ENCODE measurements at regions not wholly inside any gene's neighbourhood (a gene's known extent, or its start where the extent isn't known, plus 50 kb on each side); places are given as distances from the start of the nearest gene placed in this dataset.
"Not testable (repeated sequence)": the region's sequence is repeated elsewhere in the genome, so short reads cannot be mapped to it uniquely, and the experiment has no call there.

DNA sequence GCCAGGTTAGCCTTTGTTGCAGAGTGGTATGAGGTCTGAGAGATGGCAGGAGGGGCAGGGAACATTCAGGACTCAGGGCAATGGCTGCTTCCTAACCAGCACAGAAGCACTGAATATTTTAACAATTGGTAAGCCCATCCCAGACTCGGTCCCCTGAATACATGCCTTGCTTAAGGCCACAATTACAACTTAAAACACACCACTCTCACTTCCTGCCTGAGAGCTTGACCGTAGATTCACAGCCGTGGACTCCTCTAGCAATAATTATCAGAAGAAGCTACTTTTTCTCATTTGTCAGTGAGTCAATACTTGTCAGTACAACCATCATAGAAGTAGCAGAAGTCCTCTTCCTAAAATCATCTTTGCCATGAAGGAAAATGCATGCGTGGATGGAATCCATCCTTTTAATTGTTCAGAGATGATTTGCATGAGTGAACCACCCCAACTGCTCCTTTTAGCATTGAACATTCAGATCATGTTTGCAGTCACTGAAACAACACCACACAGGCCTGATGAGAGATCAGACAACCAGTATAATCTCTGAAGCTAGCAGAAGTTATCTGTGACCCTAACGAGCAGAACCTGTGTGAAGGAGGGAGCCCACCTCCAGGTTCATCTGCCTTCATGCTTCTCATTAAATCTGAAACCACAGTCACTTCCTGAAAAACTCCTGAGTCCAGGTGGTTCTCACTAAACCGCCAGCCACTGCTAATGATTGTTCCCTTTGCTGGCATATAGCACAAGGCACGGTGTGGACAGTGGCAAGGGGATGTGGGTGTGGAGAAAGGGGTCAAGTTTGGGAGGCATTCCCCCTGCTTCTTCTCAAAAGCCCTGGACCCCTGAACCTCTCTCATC lies 333.9 kb upstream of the CNR1 start:
- DNase-seq (ENCODE audit: low read depth) = no peak

DNA sequence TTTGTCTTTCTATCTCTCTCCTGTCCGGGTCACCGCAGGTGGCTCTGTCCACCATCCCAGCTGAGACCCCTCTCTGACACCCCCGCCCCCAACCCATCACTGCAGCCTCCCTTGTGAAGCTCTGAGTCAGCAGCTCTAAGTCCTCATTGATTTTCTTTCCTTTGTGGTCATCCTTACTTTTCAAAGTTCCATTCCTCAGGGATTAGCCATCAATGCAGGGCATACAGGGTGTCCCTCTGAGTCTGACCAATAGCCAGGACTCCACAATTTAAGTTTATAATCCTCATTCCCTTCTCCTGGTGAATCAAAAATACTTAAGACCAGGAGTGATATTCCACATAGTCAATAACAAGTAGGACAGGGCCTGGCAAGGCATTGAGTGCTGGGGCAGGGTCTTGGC lies 333.3 kb upstream of the CNR1 start:
- DNase-seq (ENCODE audit: low read depth) = no peak

DNA sequence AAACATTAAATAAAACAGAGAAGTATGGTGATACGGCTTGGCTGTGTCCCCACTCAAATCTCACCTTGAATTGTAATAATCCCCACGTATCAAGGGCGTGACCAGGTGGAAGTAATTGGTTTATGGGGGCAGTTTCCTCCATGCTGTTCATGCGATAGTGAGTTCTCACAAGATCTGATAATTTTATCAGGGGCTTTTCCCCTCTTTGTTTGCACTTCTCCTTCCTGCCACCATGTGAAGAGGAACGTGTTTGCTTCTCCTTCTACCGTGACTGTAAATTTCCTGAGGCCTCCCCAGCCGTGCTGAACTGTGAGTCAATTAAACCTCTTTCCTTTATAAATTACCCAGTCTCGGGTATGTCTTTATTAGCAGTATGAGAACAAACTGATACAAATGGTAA lies 331.3 kb upstream of the CNR1 start:
- DNase-seq (ENCODE audit: low read depth) = not testable (repeated sequence)

DNA sequence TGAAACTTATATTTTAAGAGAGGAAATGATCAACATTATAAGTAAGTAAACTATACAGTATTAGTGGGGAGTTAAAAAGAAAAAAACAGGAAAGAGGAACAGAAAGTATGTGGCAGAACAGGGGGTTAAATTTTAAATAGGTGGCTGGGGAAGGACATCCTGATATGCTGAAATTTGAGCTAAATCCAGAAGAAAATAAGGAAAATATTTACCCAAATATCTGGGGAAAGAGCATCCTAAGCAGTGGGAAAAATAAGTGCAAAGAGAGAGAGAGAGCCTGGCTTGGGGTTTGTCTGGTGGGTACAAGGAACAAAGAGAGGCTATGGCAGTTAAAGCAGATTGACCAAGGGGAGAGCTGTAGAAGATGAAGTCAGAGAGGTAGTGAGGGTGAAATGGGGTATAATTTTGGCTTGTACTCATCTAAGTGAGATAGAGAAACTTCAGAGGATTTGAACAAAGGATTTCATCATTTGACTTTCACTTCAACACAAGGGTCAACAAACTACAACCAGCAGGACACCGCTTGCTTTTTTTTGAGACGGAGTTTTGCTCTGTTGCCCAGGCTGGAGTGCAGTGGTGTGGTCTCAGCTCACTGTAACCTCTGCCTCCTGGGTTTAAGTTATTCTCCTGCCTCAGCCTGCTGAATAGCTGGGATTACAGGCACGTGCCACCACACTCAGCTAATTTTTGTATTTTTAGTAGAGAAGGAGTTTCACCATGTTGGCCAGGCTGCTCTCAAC lies 328.4 kb upstream of the CNR1 start:
- DNase-seq (ENCODE audit: low read depth) = no peak

- no peak for DNase-seq (ENCODE audit: low read depth)
Measured at GRCh38 chr6:88493717-88494116, 327.6 kb upstream of the CNR1 start.

DNA sequence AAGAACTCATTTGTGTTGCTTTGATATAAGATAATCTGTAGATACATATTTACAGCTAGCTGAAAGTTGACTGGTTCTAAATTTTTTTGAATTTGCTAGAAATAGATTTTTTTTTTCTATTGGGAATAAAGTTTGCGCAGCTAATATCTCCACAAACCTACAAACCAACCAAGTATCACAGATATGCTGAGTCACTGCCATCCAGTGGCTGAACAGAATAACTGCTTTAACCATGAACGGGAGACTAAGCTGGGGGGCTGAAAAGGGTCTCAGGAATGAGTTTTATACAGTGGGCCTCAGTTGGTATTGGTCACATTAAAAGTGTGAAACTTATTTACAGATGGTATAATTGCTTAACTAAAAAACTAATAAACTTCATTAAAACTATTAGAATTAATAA lies 326.7 kb upstream of the CNR1 start:
- no peak for DNase-seq (ENCODE audit: low read depth)

DNA sequence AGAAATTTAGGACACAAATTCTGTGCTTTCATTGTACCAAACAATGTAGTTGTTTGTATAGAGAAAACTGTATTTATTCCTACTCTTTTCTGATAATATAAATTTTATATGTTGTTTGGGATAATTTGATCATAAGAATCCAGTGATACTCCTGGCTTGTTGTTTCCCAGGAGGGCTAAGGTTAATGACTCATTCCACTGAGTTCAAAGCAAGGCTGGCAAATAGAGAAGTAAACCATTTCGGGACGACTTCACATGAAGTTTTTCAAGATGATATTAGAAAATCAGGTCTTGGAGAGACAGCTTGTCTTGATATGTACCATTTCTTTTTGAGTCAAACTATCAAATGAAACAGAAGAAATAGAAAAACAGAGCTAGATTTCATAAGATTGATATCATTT lies 326.1 kb upstream of the CNR1 start:
- DNase-seq (ENCODE audit: low read depth) = no peak

DNA sequence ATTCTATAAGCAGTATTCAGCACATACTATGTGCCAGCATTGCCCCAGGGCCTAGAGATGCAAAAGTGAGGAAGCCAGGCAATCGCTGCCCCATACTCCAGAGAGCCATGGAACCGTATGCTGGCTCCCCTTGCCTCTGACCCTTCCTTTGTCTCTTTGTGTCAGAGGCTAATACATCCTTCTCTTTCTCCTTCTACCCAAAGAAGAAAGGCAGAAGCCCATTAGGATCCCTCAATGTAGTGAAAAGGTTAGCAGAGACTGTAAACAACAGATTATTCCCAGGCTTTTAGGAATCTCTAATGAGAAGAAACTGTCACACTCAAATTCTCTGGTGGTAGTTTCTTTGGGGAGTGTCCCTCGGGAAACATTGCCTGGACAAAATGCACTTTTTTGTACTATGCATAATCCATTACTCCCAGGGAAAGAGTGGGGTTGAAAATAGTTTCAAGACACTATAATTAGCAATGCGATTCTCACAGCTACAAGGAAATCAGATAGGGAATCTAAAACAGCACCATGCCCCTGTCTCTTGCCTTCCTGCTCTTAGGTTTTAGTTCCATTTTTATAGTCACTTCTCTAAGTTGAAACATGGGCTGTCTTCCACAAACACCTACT lies 325.2 kb upstream of the CNR1 start:
- DNase-seq (ENCODE audit: low read depth) = no peak

DNA sequence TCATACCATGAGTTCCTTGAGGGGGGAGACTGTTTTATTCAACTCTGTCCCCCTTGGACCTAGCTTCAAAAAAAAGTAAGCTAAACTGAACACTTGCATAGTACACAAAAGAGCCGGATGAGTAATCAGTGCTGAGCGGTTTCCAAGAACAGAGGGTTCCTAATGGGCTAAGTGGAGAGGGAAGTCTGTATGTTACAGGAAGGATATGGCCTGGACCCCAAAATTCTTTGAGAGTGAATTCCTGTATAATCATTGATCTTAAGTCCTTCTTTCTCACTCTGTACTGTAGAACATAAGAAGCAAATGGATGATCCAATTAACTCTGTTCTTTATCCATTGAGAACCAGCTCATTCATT lies 324.7 kb upstream of the CNR1 start:
- DNase-seq (ENCODE audit: low read depth) = no peak

- DNase-seq (ENCODE audit: low read depth) = no peak
Measured at GRCh38 chr6:88490195-88490907, 324.2 kb upstream of the CNR1 start.

DNA sequence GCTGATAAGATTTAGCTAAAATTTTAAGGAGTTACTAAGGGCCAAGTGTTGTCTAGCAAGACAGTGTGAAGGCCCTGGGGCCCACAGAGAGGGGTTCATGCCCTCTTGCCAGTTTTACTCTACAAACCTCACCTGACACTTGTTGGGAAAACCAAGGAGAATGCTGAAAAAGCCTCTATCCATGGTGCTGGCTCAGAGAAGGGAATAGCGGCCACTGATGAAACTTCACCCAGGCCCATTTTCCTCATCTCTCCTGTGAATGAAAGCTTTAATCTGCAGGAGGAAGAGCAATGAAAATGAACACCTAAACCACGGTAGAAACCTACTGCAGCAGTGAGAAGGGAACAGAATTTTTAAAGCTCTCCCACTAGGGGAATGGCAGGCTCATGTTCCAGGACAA lies 317.3 kb upstream of the CNR1 start:
- DNase-seq (ENCODE audit: low read depth) = no peak

DNA sequence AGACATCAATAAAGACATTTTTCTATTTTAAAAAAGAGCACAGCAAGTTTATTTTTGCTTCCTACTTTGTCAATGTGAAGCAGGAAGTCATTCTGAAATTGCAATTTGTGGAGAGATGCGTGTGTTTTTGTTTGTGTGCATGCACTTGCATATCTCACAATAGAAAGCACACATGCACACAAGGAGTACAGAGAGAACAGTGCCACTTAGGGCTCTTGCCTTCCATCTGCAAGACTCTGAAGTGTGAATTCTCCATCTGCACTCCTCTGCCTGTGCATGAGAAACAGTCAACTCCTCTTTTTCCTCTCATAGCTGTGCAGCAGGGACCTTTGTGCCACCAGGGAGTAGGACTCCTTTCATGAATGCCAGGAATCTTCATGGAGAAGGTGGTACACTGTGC lies 316.3 kb upstream of the CNR1 start:
- DNase-seq (ENCODE audit: low read depth) = no peak

DNA sequence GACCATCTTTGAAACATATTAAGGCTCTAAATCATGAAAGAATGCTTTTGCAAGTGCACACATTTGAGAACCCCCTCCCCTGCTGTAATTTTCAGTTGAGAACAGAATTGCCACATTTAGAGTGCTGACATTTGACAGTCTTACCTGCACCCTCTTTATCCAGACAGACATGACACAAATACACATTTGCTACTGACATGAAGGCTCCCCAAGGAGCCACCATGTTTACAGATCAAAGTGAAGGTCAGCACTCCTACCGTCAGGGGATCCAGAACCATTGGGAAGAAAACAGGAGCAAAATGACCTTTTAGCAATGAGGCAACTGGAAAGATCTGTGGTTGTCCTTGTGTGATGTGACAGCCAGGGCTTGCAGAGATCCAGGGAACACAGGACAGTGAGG lies 315.4 kb upstream of the CNR1 start:
- DNase-seq (ENCODE audit: low read depth) = no peak

DNA sequence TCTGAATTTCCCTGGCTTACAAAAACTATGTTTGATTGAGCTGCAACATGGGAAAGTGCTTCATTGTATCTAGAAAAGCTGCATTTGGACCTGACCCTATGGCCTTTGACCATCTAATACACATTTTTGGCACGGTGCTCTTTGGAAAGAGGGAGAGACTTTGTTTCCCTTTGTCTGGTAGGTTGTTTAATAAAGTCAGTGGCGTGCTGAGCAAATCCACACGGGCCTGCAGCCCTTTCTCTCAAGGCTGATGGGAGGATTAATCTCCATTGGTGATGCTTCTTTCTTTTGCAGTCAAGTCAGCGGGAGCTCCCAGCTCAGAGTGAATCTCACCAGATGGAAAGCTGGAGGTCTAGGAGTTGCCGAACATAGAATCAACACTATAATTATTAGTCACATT lies 314.7 kb upstream of the CNR1 start:
- DNase-seq (ENCODE audit: low read depth) = no peak

GRCh38 chr6:88477413-88477812 lies 311.3 kb upstream of the CNR1 start:
- no peak for DNase-seq (ENCODE audit: low read depth)

GRCh38 chr6:88476388-88476787 lies 310.2 kb upstream of the CNR1 start:
- no peak for DNase-seq (ENCODE audit: low read depth)

DNA sequence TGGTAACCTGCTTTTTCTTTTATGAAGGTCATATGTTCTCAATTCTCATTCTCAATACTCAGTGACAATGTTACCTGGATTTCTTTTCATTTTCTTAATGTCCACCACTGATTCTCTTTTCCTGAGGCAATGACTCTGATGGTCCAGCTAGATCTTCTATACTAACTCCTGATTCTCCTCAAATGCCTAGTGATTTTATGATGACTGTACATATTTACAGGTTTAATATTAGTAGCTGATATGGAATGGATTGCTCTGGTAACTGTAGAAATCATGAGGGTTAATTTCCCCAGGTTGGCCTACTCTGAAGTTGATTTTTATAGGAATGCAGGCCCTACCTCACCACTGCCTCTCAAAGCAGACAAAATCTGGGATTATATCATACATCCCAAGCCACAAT lies 308.6 kb upstream of the CNR1 start:
- no peak for DNase-seq (ENCODE audit: low read depth)

DNA sequence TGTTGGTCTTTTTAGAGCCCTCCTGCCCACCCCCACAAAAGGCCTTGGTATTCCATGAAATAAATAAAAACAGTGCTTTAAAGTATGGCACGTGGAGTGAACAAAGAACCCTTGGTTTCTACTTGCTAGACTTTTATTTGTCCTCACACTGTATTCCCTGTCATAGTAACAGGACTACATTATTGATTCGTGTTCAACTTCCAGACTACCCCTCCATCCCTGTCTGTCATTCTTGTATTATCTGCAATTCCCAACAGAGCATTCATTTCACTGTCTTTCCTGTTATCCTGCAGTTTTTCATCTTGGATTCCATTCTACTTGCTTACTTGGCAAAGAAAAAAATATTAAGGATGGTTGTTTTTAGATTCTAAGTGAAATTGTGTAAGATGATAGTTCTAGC lies 307.4 kb upstream of the CNR1 start:
- DNase-seq (ENCODE audit: low read depth) = no peak

- DNase-seq (ENCODE audit: low read depth) = no peak
Measured at GRCh38 chr6:88472851-88473525, 306.8 kb upstream of the CNR1 start.

DNA sequence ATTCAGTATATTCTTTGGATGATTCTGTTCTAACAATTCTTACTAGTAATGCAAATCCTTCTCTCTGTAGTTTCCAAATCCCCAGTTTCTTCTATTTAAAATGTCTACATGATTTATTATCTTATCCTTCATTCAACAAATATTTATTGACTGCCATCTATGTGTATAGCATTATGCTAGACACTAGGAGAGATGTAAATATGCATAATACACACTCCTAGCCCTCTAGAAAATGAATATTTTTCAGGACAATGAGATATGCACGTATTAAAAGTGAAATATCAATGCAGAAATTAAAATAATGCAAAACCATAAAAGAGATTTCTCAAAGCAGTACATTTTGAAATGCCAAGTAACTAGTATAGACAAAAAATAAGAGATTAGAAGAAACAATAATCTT lies 293.5 kb upstream of the CNR1 start:
- DNase-seq (ENCODE audit: low read depth) = no peak

- DNase-seq (ENCODE audit: low read depth) = no peak
Measured at GRCh38 chr6:88459189-88459588, 293.0 kb upstream of the CNR1 start.

DNA sequence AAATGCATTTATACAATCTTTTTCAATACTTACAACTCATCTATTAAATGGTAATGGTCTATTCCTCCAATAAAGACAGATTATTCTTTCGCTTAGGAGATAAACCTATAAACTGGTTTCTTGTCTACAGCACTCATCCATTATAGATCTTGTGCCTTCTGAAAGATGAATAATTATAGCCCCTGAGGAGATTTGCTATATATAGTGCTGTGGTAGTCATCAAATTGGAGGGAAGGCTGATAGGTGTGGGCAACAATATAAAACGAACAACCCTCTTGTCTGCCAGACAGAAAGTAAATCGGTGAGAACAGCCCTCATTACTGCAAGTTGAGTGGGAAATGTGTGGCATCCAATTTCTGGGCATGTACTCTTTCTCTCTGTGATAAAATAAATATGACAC lies 292.5 kb upstream of the CNR1 start:
- DNase-seq (ENCODE audit: low read depth) = no peak

All from non-pigmented ciliary epithelial cell (primary cell).